Endothelial cell of umbilical vein (primary cell): ENCODE measurements at regions not wholly inside any gene's neighbourhood (a gene's known extent, or its start where the extent isn't known, plus 50 kb on each side); places are given as distances from the start of the nearest gene placed in this dataset.

Source experiments
- BruUV-seq: library from RNA; stranded (reverse); fragments of 400-500 nt; replicated peaks from 2 replicates; lab custom pipeline; 2021; lab: Mats Ljungman, UMichigan
- CTCF ChIA-PET: fragments of 300-600, 350-600 bp; sonication (Branson Sonifier 250); formaldehyde crosslinking; loops from one replicate; lab custom pipeline; 2021; ENCODE audit warnings: antibody characterized with exemption, inconsistent platforms; lab: Charles Lee
- POLR2A ChIA-PET: fragments of 300-600, 350-600 bp; sonication (Branson Sonifier 250); formaldehyde crosslinking; loops from one replicate; lab custom pipeline; 2021; ENCODE audit warnings: antibody characterized with exemption, inconsistent platforms; lab: Charles Lee
- DNase-seq: peaks from one replicate; pipeline ENCODE4 v3.0.0-alpha.2; 2011; ENCODE audit warnings: low read depth, low spot score
- FAIRE-seq: peaks from 2 replicates; lab custom pipeline; 2011; peaks lifted over from hg19 to GRCh38; lab: Jason Lieb, UNC
- H2AFZ ChIP-seq: 2 replicates; pipeline ENCODE4 v1.6.0; 2012; ENCODE audit warnings: low read depth, low read length, control low read depth, inconsistent platforms
- H3K27ac ChIP-seq: 2 replicates; pipeline ENCODE4 v1.5.1; 2011; ENCODE audit warnings: low read depth, mild to moderate bottlenecking, control low read depth, low read length, moderate library complexity; ENCODE audit not compliant: insufficient read depth
- H3K27me3 ChIP-seq, 2 experiments: 2 replicates each; pipeline versions ENCODE4 v1.6.0 to v1.6.1; 2011; ENCODE audit warnings: low read length in 2 of 2, mixed read lengths in 1 of 2; ENCODE audit not compliant: control insufficient read depth in 2 of 2, insufficient read depth in 2 of 2
- H3K36me3 ChIP-seq, 2 experiments: 2 replicates in 1 of 2; 3 replicates in 1 of 2; pipeline ENCODE4 v1.5.1; 2011; ENCODE audit warnings: low read length in 2 of 2, mild to moderate bottlenecking in 1 of 2, moderate library complexity in 1 of 2; ENCODE audit not compliant: control insufficient read depth in 2 of 2, insufficient read depth in 2 of 2; ENCODE audit errors: extremely low read depth in 1 of 2
- H3K4me1 ChIP-seq: 3 replicates; pipeline ENCODE4 v1.5.1; 2011; ENCODE audit warnings: mild to moderate bottlenecking, low read length; ENCODE audit not compliant: control insufficient read depth, insufficient read depth; ENCODE audit errors: extremely low read depth
- H3K4me2 ChIP-seq: 2 replicates; pipeline ENCODE4 v1.6.1; 2011; ENCODE audit warnings: low read length, control low read depth, mixed read lengths; ENCODE audit not compliant: insufficient read depth
- H3K4me3 ChIP-seq, 3 experiments: fragments of 200-600 bp in 1 of 3; sonication (generic), shearing (Covaris generic) in 1 of 3; replicated peaks in 1 of 3; 2 replicates each; pipeline ENCODE4 v1.5.1; 2011 to 2016; ENCODE audit warnings: control low read depth in 3 of 3, low read length in 3 of 3, mild to moderate bottlenecking in 2 of 3, inconsistent platforms in 1 of 3, low read depth in 1 of 3, moderate library complexity in 1 of 3; ENCODE audit not compliant: insufficient read depth in 1 of 3
- H3K79me2 ChIP-seq: 2 replicates; pipeline ENCODE4 v1.6.0; 2012; ENCODE audit warnings: low read length, inconsistent platforms; ENCODE audit not compliant: control insufficient read depth, insufficient read depth
- H3K9ac ChIP-seq: replicated peaks from 2 replicates; pipeline ENCODE3; 2011; ENCODE audit warnings: low read length, control low read depth; ENCODE audit not compliant: insufficient read depth; ENCODE audit errors: extremely low read depth
- H3K9me1 ChIP-seq: replicated peaks from 3 replicates; pipeline ENCODE4 v1.6.0; 2011; ENCODE audit warnings: mild to moderate bottlenecking, low read length; ENCODE audit not compliant: control insufficient read depth, insufficient read depth; ENCODE audit errors: extremely low read depth
- H3K9me3 ChIP-seq: replicated peaks from 2 replicates; pipeline ENCODE4 v1.5.1; 2012; ENCODE audit warnings: low read length, inconsistent platforms; ENCODE audit not compliant: control insufficient read depth, insufficient read depth
- H4K20me1 ChIP-seq: replicated peaks from 2 replicates; pipeline ENCODE3; 2011; ENCODE audit warnings: mild to moderate bottlenecking, low read length; ENCODE audit not compliant: control insufficient read depth, insufficient read depth; ENCODE audit errors: extremely low read depth
- CTCF ChIP-seq, 2 donors: IDR thresholded peaks; 1 replicate in 1 of 2; 2 replicates in 1 of 2; pipeline ENCODE4 v1.5.1; 2011; ENCODE audit warnings: low read length in 2 of 2, mild to moderate bottlenecking in 2 of 2, moderate library complexity in 2 of 2, control low read depth in 1 of 2, inconsistent platforms in 1 of 2, low read depth in 1 of 2; ENCODE audit not compliant: insufficient read depth in 1 of 2; ENCODE audit errors: extremely low read depth in 1 of 2
- EZH2 ChIP-seq: IDR thresholded peaks from 2 replicates; pipeline ENCODE4 v1.6.1; 2012; ENCODE audit warnings: borderline replicate concordance, low read depth, mild to moderate bottlenecking, moderate library complexity, low read length, inconsistent platforms; ENCODE audit not compliant: severe bottlenecking
- FOS ChIP-seq: IDR thresholded peaks from 2 replicates; pipeline ENCODE4 v1.6.1; 2011; ENCODE audit warnings: mild to moderate bottlenecking, low read length, moderate library complexity, borderline replicate concordance; ENCODE audit not compliant: insufficient read depth
- GATA2 ChIP-seq: IDR thresholded peaks from 2 replicates; pipeline ENCODE4 v1.7.0; 2011; ENCODE audit warnings: low read depth, mild to moderate bottlenecking, moderate library complexity, mixed read lengths, low read length; ENCODE audit not compliant: insufficient read length, insufficient read depth
- JUN ChIP-seq: IDR thresholded peaks from 2 replicates; pipeline ENCODE4 v1.6.1; 2011; ENCODE audit warnings: borderline replicate concordance, low read depth; ENCODE audit not compliant: insufficient read length, insufficient read depth
- MYC ChIP-seq: IDR thresholded peaks from one replicate; pipeline ENCODE4 v1.6.1; 2011; ENCODE audit warnings: mild to moderate bottlenecking, low read depth, low read length
- POLR2A ChIP-seq: IDR thresholded peaks from 2 replicates; pipeline ENCODE4 v1.6.1; 2012; ENCODE audit warnings: low read depth, mild to moderate bottlenecking, control low read depth, low read length
- POLR2AphosphoS5 ChIP-seq: IDR thresholded peaks from 2 replicates; pipeline ENCODE4 v1.6.1; 2012; ENCODE audit warnings: low read depth, mild to moderate bottlenecking, control low read depth, low read length, moderate library complexity; ENCODE audit not compliant: insufficient read depth
- dilution Hi-C: fragments of 300-500 bp; cut with MboI; formaldehyde crosslinking; loops from one replicate; pipeline ENCODE4 v1.15.0; 2019; ENCODE audit warnings: low sequenced_read_pairs; ENCODE audit not compliant: extremely low pct_ligation_motif_present
- intact Hi-C: fragments of 100-400 bp; cut with micrococcal nuclease; formaldehyde crosslinking; loops from one replicate; pipeline ENCODE4 v1.10.0; 2022
- TF ChIP-seq, protein P1 (sequence below): IDR thresholded peaks from 2 replicates; pipeline ENCODE4 v1.6.1; 2011; ENCODE audit not compliant: insufficient read depth, insufficient read length

- ChIA-PET CTCF (no interaction called here), POLR2A (no interaction called here)
- intact Hi-C loops (no loop called here), dilution Hi-C loops (no loop called here)
- no TSS peak for BruUV-seq
- H3K9me3 ChIP-seq: no peaks in the 10 kb centered on the region
- H3K4me2 ChIP-seq: no peak overlapping the region
- H2AFZ ChIP-seq: no peak overlapping the region
- no peaks in the 10 kb centered on the region for H4K20me1 ChIP-seq
- no peak overlapping the region for H3K4me3 ChIP-seq
- no peaks in the 10 kb centered on the region for H3K36me3 ChIP-seq
- no peaks in the 10 kb centered on the region for H3K4me1 ChIP-seq
- H3K27me3 ChIP-seq: no peaks in the 10 kb centered on the region
- no peaks in the 10 kb centered on the region for H3K9me1 ChIP-seq
- TF ChIP-seq POLR2A: no peak
- no peak for TF ChIP-seq CTCF (IDR thresholded peaks at IDR 0.05; ENCODE audit: extremely low read depth in 1 of 2, insufficient read depth in 1 of 2, low read depth in 1 of 2, low read length in 2 of 2)
- TF ChIP-seq GATA2: no peak
- no peak for TF ChIP-seq EZH2
- TF ChIP-seq, protein P1, sequence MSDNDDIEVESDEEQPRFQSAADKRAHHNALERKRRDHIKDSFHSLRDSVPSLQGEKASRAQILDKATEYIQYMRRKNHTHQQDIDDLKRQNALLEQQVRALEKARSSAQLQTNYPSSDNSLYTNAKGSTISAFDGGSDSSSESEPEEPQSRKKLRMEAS: no peak
- no peak for TF ChIP-seq MYC
- TF ChIP-seq JUN: no peak
- TF ChIP-seq FOS: no peak
- TF ChIP-seq POLR2AphosphoS5: no peak
- DNase-seq: no peak
- no peaks in the 10 kb centered on the region for H3K79me2 ChIP-seq
- H3K27ac ChIP-seq: no peak overlapping the region
- H3K9ac ChIP-seq: no peak overlapping the region
- FAIRE-seq: no peak
These were observed 291.8 kb downstream of the LRFN2 start for GRCh38 chr6:40295251-40295950.
